Fibroblast of lung (primary cell): ENCODE measurements at regions not wholly inside any gene's neighbourhood (a gene's known extent, or its start where the extent isn't known, plus 50 kb on each side); places are given as distances from the start of the nearest gene placed in this dataset.

ENCODE experiments used
- DNase-seq, 2 donors: peaks; one replicate each; pipeline versions ENCODE4 v3.0.0 to v3.0.0-alpha.2; 2010; ENCODE audit warnings: low read depth in 2 of 2
- H2AFZ ChIP-seq: 2 replicates; pipeline ENCODE4 v1.5.1; 2012; ENCODE audit warnings: low read length, control low read depth, inconsistent platforms
- H3K27ac ChIP-seq: 2 replicates; pipeline ENCODE4 v1.5.1; 2011; ENCODE audit warnings: low read length, control low read depth; ENCODE audit not compliant: insufficient read depth
- H3K27me3 ChIP-seq: 2 replicates; pipeline ENCODE4 v1.5.1; 2011; ENCODE audit warnings: mild to moderate bottlenecking, low read length; ENCODE audit not compliant: control insufficient read depth, insufficient read depth
- H3K36me3 ChIP-seq: 2 replicates; pipeline ENCODE4 v1.5.1; 2011; ENCODE audit warnings: low read length; ENCODE audit not compliant: control insufficient read depth, insufficient read depth
- H3K4me1 ChIP-seq: 2 replicates; pipeline ENCODE4 v1.5.1; 2011; ENCODE audit warnings: low read length; ENCODE audit not compliant: control insufficient read depth, insufficient read depth; ENCODE audit errors: extremely low read depth
- H3K4me2 ChIP-seq: 2 replicates; pipeline ENCODE4 v1.5.1; 2011; ENCODE audit warnings: low read length, control low read depth; ENCODE audit not compliant: insufficient read depth; ENCODE audit errors: extremely low read depth
- H3K4me3 ChIP-seq, 4 experiments: fragments of 200-600 bp in 1 of 4; sonication (generic) in 1 of 4; replicated peaks in 1 of 4; 2 replicates each; pipeline ENCODE4 v1.5.1; 2011 to 2016; ENCODE audit warnings: low read length in 4 of 4, low read depth in 3 of 4, mild to moderate bottlenecking in 3 of 4, control low read depth in 2 of 4, inconsistent platforms in 1 of 4, mixed read lengths in 1 of 4; ENCODE audit not compliant: insufficient read depth in 1 of 4; ENCODE audit errors: control extremely low read depth in 1 of 4
- H3K79me2 ChIP-seq: 2 replicates; pipeline ENCODE4 v1.5.1; 2012; ENCODE audit warnings: mild to moderate bottlenecking, low read length, inconsistent platforms; ENCODE audit not compliant: control insufficient read depth, insufficient read depth
- H3K9ac ChIP-seq: 2 replicates; pipeline ENCODE4 v1.5.1; 2011; ENCODE audit warnings: mild to moderate bottlenecking, low read length, control low read depth; ENCODE audit not compliant: insufficient read depth
- H3K9me3 ChIP-seq: 2 replicates; pipeline ENCODE4 v1.5.1; 2012; ENCODE audit warnings: low read depth, low read length; ENCODE audit not compliant: control insufficient read depth, insufficient read depth
- H4K20me1 ChIP-seq: 2 replicates; pipeline ENCODE4 v1.5.1; 2011; ENCODE audit warnings: low read length; ENCODE audit not compliant: control insufficient read depth, insufficient read depth; ENCODE audit errors: extremely low read depth
- EZH2 ChIP-seq: IDR thresholded peaks from 2 replicates; pipeline ENCODE4 v1.5.1; 2012; ENCODE audit warnings: low read length, control low read depth, mild to moderate bottlenecking; ENCODE audit errors: missing control alignments
- TF ChIP-seq, protein P1 (sequence below), 2 donors: IDR thresholded peaks in 1 of 2; conservative IDR thresholded peaks in 1 of 2; 1 replicate in 1 of 2; 2 replicates in 1 of 2; pipeline ENCODE4 v1.5.1; 2011 to 2012; ENCODE audit warnings: low read length in 2 of 2, control low read depth in 1 of 2, inconsistent platforms in 1 of 2, low read depth in 1 of 2, mild to moderate bottlenecking in 1 of 2

DNA sequence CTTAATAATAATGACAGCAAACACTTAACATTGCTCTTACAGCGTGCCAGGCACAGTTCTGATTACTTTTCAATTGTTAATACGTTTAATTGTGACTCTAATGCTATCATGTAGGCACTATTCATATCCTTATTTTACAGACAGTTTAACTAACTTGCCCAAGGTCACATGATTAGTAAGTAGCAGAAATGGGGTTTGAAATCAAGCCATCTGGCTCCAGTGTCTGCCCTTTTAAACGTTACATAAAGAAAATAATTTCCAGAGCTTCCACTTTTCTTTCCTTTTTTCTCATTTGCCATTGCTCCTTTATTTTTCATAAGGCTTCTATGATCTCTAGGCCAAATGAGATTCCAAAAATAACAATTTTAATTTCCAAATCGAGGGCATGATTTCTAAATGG, 50.6 kb upstream of the IKZF2 start:
- TF ChIP-seq, protein P1, sequence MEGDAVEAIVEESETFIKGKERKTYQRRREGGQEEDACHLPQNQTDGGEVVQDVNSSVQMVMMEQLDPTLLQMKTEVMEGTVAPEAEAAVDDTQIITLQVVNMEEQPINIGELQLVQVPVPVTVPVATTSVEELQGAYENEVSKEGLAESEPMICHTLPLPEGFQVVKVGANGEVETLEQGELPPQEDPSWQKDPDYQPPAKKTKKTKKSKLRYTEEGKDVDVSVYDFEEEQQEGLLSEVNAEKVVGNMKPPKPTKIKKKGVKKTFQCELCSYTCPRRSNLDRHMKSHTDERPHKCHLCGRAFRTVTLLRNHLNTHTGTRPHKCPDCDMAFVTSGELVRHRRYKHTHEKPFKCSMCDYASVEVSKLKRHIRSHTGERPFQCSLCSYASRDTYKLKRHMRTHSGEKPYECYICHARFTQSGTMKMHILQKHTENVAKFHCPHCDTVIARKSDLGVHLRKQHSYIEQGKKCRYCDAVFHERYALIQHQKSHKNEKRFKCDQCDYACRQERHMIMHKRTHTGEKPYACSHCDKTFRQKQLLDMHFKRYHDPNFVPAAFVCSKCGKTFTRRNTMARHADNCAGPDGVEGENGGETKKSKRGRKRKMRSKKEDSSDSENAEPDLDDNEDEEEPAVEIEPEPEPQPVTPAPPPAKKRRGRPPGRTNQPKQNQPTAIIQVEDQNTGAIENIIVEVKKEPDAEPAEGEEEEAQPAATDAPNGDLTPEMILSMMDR (conservative IDR thresholded peaks at IDR 0.05 in 1 of 2, IDR thresholded peaks at IDR 0.05 in 1 of 2; ENCODE audit: low read depth in 1 of 2, low read length in 2 of 2), result no peak
- no peak for TF ChIP-seq EZH2
- no peaks in the 10 kb centered on the region for H3K9me3 ChIP-seq
- H4K20me1 ChIP-seq, result no peaks in the 10 kb centered on the region
- no peak overlapping the region for H2AFZ ChIP-seq
- peak in 1 of 2 donors; percentile 45 for DNase-seq
- H3K27me3 ChIP-seq, result no peaks in the 10 kb centered on the region
- H3K27ac ChIP-seq, result no peak overlapping the region
- H3K36me3 ChIP-seq, result no peaks in the 10 kb centered on the region
- no peak overlapping the region for H3K4me2 ChIP-seq
- no peak overlapping the region for H3K9ac ChIP-seq
- H3K4me1 ChIP-seq, result no peaks in the 10 kb centered on the region
- H3K4me3 ChIP-seq, result no peak overlapping the region
- no peaks in the 10 kb centered on the region for H3K79me2 ChIP-seq

DNA sequence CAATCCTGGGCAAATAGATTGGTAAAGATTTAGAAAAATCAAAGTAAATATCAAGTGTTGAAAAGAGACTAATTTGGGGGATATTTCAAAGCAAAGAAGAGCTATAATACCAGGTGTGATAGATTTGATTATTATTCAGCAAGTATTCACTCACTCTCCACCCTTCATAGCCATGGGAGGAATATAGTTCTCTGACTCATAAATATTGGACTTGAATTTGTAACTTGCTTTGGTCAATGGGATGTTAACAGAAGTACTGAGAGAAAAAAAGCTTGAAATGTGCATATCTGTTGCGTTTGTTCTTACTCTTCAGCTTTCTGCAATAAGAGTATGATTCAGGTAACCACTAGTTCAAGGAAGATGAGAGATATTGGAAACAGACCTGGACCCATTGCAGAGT, 54.5 kb upstream of the IKZF2 start:
- Histone ChIP-seq H4K20me1 (no peaks in the 10 kb centered on the region), H3K4me3 (no peak overlapping the region), H3K79me2 (no peaks in the 10 kb centered on the region), H3K4me2 (no peak overlapping the region), H3K9me3 (no peaks in the 10 kb centered on the region), H3K36me3 (no peaks in the 10 kb centered on the region), H3K27me3 (no peaks in the 10 kb centered on the region), H2AFZ (no peak overlapping the region), H3K9ac (no peak overlapping the region), H3K4me1 (no peaks in the 10 kb centered on the region), H3K27ac (no peak overlapping the region)
- DNase-seq, result no peak
- TF ChIP-seq EZH2, result no peak
- TF ChIP-seq, protein P1 (conservative IDR thresholded peaks at IDR 0.05 in 1 of 2, IDR thresholded peaks at IDR 0.05 in 1 of 2; ENCODE audit: low read depth in 1 of 2, low read length in 2 of 2), result no peak

DNA sequence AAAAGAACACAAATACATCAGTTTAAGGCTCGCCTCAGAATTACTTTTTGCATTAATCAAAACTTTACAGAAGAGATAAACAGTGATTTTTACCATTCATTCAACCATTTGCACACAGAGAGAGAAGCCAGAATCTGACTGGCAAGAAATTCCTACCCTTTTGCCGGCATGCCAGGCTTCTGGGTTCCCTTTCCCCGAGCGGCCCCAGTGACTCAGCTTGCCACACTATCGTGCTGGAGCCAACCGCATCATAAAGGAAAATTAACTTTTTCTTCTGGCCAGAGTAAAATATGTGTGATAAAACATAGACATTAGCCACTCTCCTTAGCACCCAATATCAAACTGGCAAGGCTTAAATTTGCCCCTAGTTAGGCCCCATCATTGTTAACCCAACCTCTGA, 61.8 kb upstream of the IKZF2 start:
- no peak overlapping the region for H3K4me2 ChIP-seq
- H3K9me3 ChIP-seq, result no peaks in the 10 kb centered on the region
- H2AFZ ChIP-seq, result no peak overlapping the region
- H3K79me2 ChIP-seq, result no peaks in the 10 kb centered on the region
- H3K27me3 ChIP-seq, result no peaks in the 10 kb centered on the region
- TF ChIP-seq EZH2, result no peak
- TF ChIP-seq, protein P1 (conservative IDR thresholded peaks at IDR 0.05 in 1 of 2, IDR thresholded peaks at IDR 0.05 in 1 of 2; ENCODE audit: low read depth in 1 of 2, low read length in 2 of 2), result no peak
- H3K9ac ChIP-seq, result no peak overlapping the region
- H3K4me3 ChIP-seq, result no peak overlapping the region
- no peak overlapping the region for H3K27ac ChIP-seq
- DNase-seq, result no peak
- H3K36me3 ChIP-seq, result no peaks in the 10 kb centered on the region
- no peaks in the 10 kb centered on the region for H3K4me1 ChIP-seq
- H4K20me1 ChIP-seq, result no peaks in the 10 kb centered on the region
